Osteocyte (in vitro differentiated cells): ENCODE measurements at regions not wholly inside any gene's neighbourhood (a gene's known extent, or its start where the extent isn't known, plus 50 kb on each side); places are given as distances from the start of the nearest gene placed in this dataset.

ENCODE experiments used
- DNase-seq: peaks from one replicate; pipeline ENCODE4 v3.0.0; 2021; ENCODE audit warnings: mixed read lengths; ENCODE audit not compliant: unreplicated experiment; ENCODE audit errors: extremely low spot score
- H3K27ac Mint-ChIP-seq: one replicate; pipeline ENCODE4 v1.8.0; 2021; ENCODE audit warnings: mild to moderate bottlenecking, mixed read lengths; ENCODE audit not compliant: unreplicated experiment
- H3K27me3 Mint-ChIP-seq: one replicate; pipeline ENCODE4 v1.8.0; 2021; ENCODE audit warnings: mixed read lengths; ENCODE audit not compliant: unreplicated experiment
- H3K36me3 Mint-ChIP-seq: one replicate; pipeline ENCODE4 v1.8.0; 2021; ENCODE audit warnings: mixed read lengths; ENCODE audit not compliant: unreplicated experiment
- H3K4me1 Mint-ChIP-seq: one replicate; pipeline ENCODE4 v1.8.0; 2021; ENCODE audit warnings: mixed read lengths; ENCODE audit not compliant: unreplicated experiment
- H3K4me3 Mint-ChIP-seq: one replicate; pipeline ENCODE4 v1.8.0; 2021; ENCODE audit warnings: mild to moderate bottlenecking, moderate library complexity, mixed read lengths; ENCODE audit not compliant: unreplicated experiment
- H3K9me3 Mint-ChIP-seq: one replicate; pipeline ENCODE4 v1.8.0; 2021; ENCODE audit warnings: mixed read lengths; ENCODE audit not compliant: unreplicated experiment
- CTCF ChIP-seq: fragments of 200-600 bp; sonication (generic); IDR thresholded peaks from 2 replicates; pipeline ENCODE4 v1.5.0; 2021; ENCODE audit warnings: antibody characterized with exemption, mild to moderate bottlenecking, moderate library complexity

- no peak overlapping the region for H3K27ac Mint-ChIP-seq
- TF ChIP-seq CTCF, result no peak
- H3K27me3 Mint-ChIP-seq, result no peaks in the 10 kb centered on the region
- H3K4me1 Mint-ChIP-seq, result peaks cover 24% of the 10 kb centered on the region
- DNase-seq, result no peak
- peaks cover 2% of the 10 kb centered on the region for H3K36me3 Mint-ChIP-seq
- H3K9me3 Mint-ChIP-seq, result peaks cover 19% of the 10 kb centered on the region
- no peak overlapping the region for H3K4me3 Mint-ChIP-seq
Measured at GRCh38 chr2:160838691-160839090, 321.5 kb upstream of the TANK start.

GRCh38 chr2:160842286-160842685 lies 317.9 kb upstream of the TANK start:
- TF ChIP-seq CTCF, result no peak
- H3K4me3 Mint-ChIP-seq, result no peak overlapping the region
- peaks cover 11% of the 10 kb centered on the region for H3K36me3 Mint-ChIP-seq
- peaks cover 49% of the 10 kb centered on the region for H3K9me3 Mint-ChIP-seq
- H3K27ac Mint-ChIP-seq, result no peak overlapping the region
- DNase-seq, result no peak
- peaks cover 5% of the 10 kb centered on the region for H3K4me1 Mint-ChIP-seq
- no peaks in the 10 kb centered on the region for H3K27me3 Mint-ChIP-seq

GRCh38 chr2:160859096-160859495 lies 301.1 kb upstream of the TANK start:
- H3K4me3 Mint-ChIP-seq, result no peak overlapping the region
- peaks cover 10% of the 10 kb centered on the region for H3K4me1 Mint-ChIP-seq
- no peaks in the 10 kb centered on the region for H3K36me3 Mint-ChIP-seq
- no peaks in the 10 kb centered on the region for H3K9me3 Mint-ChIP-seq
- no peak overlapping the region for H3K27ac Mint-ChIP-seq
- H3K27me3 Mint-ChIP-seq, result no peaks in the 10 kb centered on the region
- DNase-seq, result no peak
- TF ChIP-seq CTCF, result no peak

GRCh38 chr2:160862226-160862625 lies 298.0 kb upstream of the TANK start:
- no peak for DNase-seq
- Mint-ChIP-seq H3K4me1 (peaks cover 8% of the 10 kb centered on the region), H3K4me3 (no peak overlapping the region), H3K36me3 (no peaks in the 10 kb centered on the region), H3K9me3 (no peaks in the 10 kb centered on the region), H3K27me3 (no peaks in the 10 kb centered on the region), H3K27ac (no peak overlapping the region)
- no peak for TF ChIP-seq CTCF

GRCh38 chr2:160868891-160869290 lies 291.3 kb upstream of the TANK start:
- no peak overlapping the region for H3K4me3 Mint-ChIP-seq
- no peaks in the 10 kb centered on the region for H3K27me3 Mint-ChIP-seq
- peaks cover 2% of the 10 kb centered on the region for H3K36me3 Mint-ChIP-seq
- H3K9me3 Mint-ChIP-seq, result no peaks in the 10 kb centered on the region
- TF ChIP-seq CTCF, result no peak
- DNase-seq, result no peak
- peak overlapping the region; percentile 96 for H3K27ac Mint-ChIP-seq
- peaks cover 44% of the 10 kb centered on the region for H3K4me1 Mint-ChIP-seq
